ENCODE measurements at regions not wholly inside any gene's neighbourhood (a gene's known extent, or its start where the extent isn't known, plus 50 kb on each side); places are given as distances from the start of the nearest gene placed in this dataset.

- intact Hi-C loops (cut with DNase I; ENCODE audit: low total_unique reads): no loop called here
- DNase-seq: peak; percentile 20
- in situ Hi-C loops (cut with MboI; ENCODE audit: low pct_ligation_motif_present in 1 of 4, low pct_unique_long_range_greater_than_20kb in 1 of 4, low sequenced_read_pairs in 3 of 4): no loop called here
- H3K36me3 ChIP-seq: no peaks in the 10 kb centered on the region
- TF ChIP-seq POLR2AphosphoS5 (IDR thresholded peaks at IDR 0.05): no peak
- TF ChIP-seq POLR2A (IDR thresholded peaks at IDR 0.05): no peak
- no peak for TF ChIP-seq EP300 (IDR thresholded peaks at IDR 0.05; ENCODE audit: low read depth)
- TF ChIP-seq, protein P1, sequence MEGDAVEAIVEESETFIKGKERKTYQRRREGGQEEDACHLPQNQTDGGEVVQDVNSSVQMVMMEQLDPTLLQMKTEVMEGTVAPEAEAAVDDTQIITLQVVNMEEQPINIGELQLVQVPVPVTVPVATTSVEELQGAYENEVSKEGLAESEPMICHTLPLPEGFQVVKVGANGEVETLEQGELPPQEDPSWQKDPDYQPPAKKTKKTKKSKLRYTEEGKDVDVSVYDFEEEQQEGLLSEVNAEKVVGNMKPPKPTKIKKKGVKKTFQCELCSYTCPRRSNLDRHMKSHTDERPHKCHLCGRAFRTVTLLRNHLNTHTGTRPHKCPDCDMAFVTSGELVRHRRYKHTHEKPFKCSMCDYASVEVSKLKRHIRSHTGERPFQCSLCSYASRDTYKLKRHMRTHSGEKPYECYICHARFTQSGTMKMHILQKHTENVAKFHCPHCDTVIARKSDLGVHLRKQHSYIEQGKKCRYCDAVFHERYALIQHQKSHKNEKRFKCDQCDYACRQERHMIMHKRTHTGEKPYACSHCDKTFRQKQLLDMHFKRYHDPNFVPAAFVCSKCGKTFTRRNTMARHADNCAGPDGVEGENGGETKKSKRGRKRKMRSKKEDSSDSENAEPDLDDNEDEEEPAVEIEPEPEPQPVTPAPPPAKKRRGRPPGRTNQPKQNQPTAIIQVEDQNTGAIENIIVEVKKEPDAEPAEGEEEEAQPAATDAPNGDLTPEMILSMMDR (IDR thresholded peaks at IDR 0.05): peak in 4 of 5 experiments; percentile 15 to 26 (median 21)
- no peaks in the 10 kb centered on the region for H3K9me3 ChIP-seq
- no peak overlapping the region for H3K27ac ChIP-seq
- no peaks in the 10 kb centered on the region for H3K27me3 ChIP-seq
- no peak overlapping the region for H3K4me3 ChIP-seq
- 68% methylated on average over 5 of the region's 5 CpGs; no CpG with 5 or more reads in 1 of the 2 donors for WGBS, 2 donors (ENCODE audit: low coverage in 1 of 2)
- H3K4me1 ChIP-seq: no peaks in the 10 kb centered on the region
These were observed 183.2 kb upstream of the MAGEE2 start for GRCh38 chrX:75968293-75968692.

DNA sequence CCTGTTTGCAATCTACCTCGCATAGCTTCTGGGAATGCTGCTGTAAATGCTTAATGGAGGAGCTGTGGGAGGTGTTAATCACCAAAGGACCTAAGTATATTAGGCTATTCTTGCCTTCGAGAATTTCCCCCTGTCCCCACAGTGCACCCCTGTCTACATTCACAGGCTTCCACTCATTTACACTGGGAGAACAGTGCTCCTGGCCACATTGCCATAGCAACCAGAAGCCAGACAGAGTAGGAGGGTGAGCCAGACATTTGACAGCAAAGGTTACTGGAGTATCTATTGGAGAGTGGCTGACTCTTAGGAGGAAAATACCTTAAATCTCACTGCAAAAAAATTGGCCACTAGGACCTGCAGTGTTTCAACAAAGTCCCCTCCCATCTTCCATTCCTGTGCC lies 185.9 kb upstream of the PBDC1 start:
- in situ Hi-C loops (cut with MboI; ENCODE audit: low pct_ligation_motif_present in 1 of 4, low pct_unique_long_range_greater_than_20kb in 1 of 4, low sequenced_read_pairs in 3 of 4): no loop called here
- Histone ChIP-seq H3K27me3 (no peaks in the 10 kb centered on the region), H3K36me3 (no peaks in the 10 kb centered on the region), H3K9me3 (no peaks in the 10 kb centered on the region), H3K4me3 (no peak overlapping the region), H3K27ac (no peak overlapping the region), H3K4me1 (no peaks in the 10 kb centered on the region)
- TF ChIP-seq, protein P1 (IDR thresholded peaks at IDR 0.05): no peak
- TF ChIP-seq POLR2AphosphoS5 (IDR thresholded peaks at IDR 0.05) (no peak), POLR2A (IDR thresholded peaks at IDR 0.05) (no peak), EP300 (IDR thresholded peaks at IDR 0.05; ENCODE audit: low read depth) (no peak)
- 31% methylated on average over 2 of the region's 2 CpGs; no CpG with 5 or more reads in 1 of the 2 donors for WGBS, 2 donors (ENCODE audit: low coverage in 1 of 2)
- intact Hi-C loops (cut with DNase I; ENCODE audit: low total_unique reads): no loop called here
- DNase-seq: no peak

- no peaks in the 10 kb centered on the region for H3K27me3 ChIP-seq
- H3K36me3 ChIP-seq: no peaks in the 10 kb centered on the region
- WGBS, 2 donors (ENCODE audit: low coverage in 1 of 2): 48 to 54% methylated on average over 2 to 3 of the region's 3 CpGs
- H3K4me1 ChIP-seq: no peaks in the 10 kb centered on the region
- DNase-seq: no peak
- H3K9me3 ChIP-seq: no peaks in the 10 kb centered on the region
- no peak overlapping the region for H3K4me3 ChIP-seq
- TF ChIP-seq, protein P1 (IDR thresholded peaks at IDR 0.05): no peak
- no peak for TF ChIP-seq POLR2A (IDR thresholded peaks at IDR 0.05)
- no peak for TF ChIP-seq POLR2AphosphoS5 (IDR thresholded peaks at IDR 0.05)
- TF ChIP-seq EP300 (IDR thresholded peaks at IDR 0.05; ENCODE audit: low read depth): no peak
- in situ Hi-C loops (cut with MboI; ENCODE audit: low pct_ligation_motif_present in 1 of 4, low pct_unique_long_range_greater_than_20kb in 1 of 4, low sequenced_read_pairs in 3 of 4): no loop called here
- H3K27ac ChIP-seq: no peak overlapping the region
- intact Hi-C loops (cut with DNase I; ENCODE audit: low total_unique reads): no loop called here
These were observed 182.9 kb upstream of the PBDC1 start for GRCh38 chrX:75989806-75990590.

DNA sequence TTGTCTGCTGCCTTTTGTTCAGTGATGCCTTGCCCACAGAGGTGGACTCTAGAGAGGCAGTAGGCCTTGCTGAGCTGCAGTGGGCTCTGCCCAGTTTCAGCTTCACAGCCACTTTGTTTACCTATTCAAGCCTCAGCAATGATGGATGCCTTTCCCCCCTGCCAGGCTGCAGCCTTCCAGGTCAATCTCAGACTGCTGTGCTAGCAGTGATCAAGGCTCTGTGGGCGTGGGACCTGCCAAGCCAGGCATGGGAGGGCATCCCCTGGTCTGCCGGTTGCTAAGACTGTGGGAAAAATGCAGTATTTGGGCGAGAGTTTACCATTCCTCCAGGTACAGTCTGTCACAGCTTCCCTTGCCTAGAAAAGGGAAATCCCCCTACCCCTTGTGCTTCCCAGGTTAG lies 175.2 kb upstream of the PBDC1 start:
- intact Hi-C loops (cut with DNase I; ENCODE audit: low total_unique reads): no loop called here
- no peak overlapping the region for H3K4me3 ChIP-seq
- H3K4me1 ChIP-seq: no peaks in the 10 kb centered on the region
- no peaks in the 10 kb centered on the region for H3K9me3 ChIP-seq
- no peak for DNase-seq
- no peaks in the 10 kb centered on the region for H3K36me3 ChIP-seq
- H3K27me3 ChIP-seq: no peaks in the 10 kb centered on the region
- TF ChIP-seq POLR2A (IDR thresholded peaks at IDR 0.05) (no peak), POLR2AphosphoS5 (IDR thresholded peaks at IDR 0.05) (no peak), EP300 (IDR thresholded peaks at IDR 0.05; ENCODE audit: low read depth) (no peak)
- in situ Hi-C loops (cut with MboI; ENCODE audit: low pct_ligation_motif_present in 1 of 4, low pct_unique_long_range_greater_than_20kb in 1 of 4, low sequenced_read_pairs in 3 of 4): no loop called here
- no peak overlapping the region for H3K27ac ChIP-seq
- WGBS, 2 donors (ENCODE audit: low coverage in 1 of 2): 52% methylated on average over 3 of the region's 3 CpGs; no CpG with 5 or more reads in 1 of the 2 donors

Data from transverse colon (tissue), 4 donors.